ENCODE measurements at regions not wholly inside any gene's neighbourhood (a gene's known extent, or its start where the extent isn't known, plus 50 kb on each side); places are given as distances from the start of the nearest gene placed in this dataset.
"Not testable (repeated sequence)": the region's sequence is repeated elsewhere in the genome, so short reads cannot be mapped to it uniquely, and the experiment has no call there.

DNA sequence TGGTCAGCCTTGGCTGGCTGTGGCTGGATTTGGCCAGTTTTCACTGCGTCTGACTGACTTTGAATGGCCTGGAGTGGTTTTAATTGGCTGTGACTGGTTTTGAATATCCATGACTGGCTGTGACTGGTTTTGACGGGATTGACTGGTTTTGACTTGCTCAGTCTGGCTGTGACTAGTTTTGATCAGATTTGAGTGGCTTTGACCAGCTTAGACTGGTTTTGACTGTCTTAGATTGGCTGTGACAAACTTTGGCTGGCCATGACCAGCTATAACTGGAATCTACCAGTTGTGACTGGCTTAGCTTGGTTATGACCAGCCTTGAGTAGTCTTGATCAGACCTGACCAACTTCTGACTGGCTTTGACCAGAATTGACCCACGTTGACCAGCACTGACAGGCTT, 168.4 kb upstream of the AMOT start:
- no peak for DNase-seq

DNA sequence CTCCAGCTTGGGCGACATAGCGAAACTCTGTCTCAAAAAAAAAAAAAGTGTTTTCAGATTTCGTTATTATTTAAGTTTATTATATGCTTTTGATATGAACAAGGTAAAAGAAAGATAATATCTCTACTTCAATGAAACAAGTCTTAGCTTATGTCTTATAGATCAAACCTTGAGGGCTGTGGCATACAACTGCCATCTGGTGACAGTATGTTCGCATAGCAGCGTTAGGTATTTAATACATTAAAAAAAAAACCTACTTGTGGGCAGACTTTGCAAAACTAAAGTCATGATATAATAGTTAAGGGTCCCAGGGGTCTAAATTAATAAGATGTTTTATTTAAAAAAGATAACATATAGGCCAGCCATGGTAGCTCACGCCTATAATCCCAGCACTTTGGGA, 161.2 kb upstream of the AMOT start:
- DNase-seq: peak; percentile 0

DNA sequence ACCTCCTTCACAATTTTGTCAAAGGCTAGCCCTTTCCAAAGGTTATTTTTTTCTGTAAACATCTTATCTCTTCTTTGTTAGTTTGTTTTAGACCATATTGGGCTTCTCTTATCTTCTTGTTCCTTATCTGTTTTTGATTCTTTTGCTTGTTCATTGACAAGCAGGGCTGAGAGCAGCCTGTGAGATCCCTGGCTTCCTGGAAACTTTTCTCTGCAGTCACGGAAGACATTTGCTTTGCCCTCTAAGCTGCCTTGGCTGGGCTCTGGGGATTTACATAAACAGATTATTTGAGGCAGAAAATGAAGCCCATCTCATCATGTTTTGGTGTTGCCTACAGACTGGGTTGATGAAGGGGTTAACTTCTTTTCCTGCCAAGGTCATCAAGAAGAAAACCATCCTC, 157.4 kb upstream of the AMOT start:
- no peak for DNase-seq

- no peak for DNase-seq
Measured at GRCh38 chrX:112991801-112992200, 151.2 kb upstream of the AMOT start.

DNA sequence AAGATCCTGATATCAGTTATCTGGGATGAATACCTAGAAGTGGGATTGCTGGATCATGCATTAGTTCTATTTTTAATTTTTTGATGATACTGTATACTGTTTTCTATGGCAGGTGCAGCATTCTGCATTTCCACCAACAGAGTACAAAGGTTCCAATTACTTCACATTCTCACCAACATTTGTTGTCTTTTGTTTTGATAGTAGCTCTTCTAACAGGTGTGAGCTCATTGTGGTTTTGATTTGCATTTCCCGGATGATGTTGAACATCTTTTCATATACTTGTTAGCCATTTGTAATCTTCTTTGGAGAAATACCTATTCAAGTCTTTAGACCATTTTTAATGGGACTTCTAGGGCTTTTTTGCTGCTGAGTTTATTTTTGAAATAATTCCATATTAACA, 139.2 kb upstream of the AMOT start:
- DNase-seq: no peak

GRCh38 chrX:112968351-112969133, 127.9 kb upstream of the AMOT start:
- no peak for DNase-seq

DNA sequence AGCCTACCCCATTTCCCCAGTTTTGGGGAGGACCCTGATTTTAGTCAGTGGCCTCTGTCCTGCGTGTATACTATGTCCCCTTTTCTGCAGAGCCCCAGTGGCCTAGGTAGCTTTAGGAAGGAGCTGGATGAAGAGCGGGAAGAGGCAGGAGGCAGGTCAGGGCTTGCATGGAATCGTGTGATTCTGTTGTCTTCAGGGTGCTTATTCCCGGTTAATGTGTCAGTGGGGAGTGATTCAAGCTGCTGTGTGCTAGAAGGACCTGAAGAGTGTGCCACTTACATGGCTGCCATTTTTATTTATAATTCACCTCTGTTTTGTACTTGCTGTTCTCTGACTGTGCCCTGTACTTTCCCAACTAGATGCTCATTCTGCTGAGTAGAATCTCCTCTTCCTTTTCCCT, 127.3 kb upstream of the AMOT start:
- no peak for DNase-seq

DNA sequence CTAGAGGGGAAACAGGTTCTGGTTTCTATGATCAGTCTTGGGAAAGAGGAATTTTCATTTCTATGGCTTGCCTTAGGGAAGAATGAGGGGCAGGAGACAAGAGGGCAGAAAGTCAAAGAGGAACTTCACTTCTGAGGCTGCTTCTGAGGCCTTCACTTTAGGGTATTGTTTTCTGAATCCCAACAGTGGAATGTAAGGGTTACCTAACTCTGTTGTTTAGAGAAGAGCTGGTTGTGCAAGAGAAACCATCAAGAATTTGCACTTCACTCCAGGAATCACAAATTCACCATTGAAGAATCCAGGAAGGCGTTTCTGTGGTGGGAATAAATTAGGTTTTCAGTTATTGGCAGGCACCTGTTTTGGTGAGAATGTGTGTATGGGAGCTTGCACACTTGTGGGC, 126.7 kb upstream of the AMOT start:
- DNase-seq: peak; percentile 28

DNA sequence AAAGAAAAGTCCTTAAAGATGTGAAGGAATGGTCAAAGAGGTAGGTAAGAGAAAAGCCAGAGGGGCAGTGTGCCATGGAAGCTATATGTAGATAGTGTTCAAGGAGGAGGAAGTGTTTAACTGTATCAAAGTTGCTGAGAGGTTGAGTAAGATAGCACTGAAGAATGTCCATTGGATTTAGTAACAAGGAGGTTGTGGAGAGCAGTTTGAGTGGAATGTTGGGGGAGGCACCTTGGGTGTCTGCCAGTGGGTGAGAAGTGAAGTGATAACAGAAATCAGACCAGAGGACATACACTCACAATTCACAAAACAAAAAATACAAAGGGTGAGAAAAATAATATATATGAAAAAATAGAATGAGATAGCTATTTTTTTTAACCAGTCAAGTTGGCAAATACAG, 121.3 kb upstream of the AMOT start:
- DNase-seq: peak; percentile 31

GRCh38 chrX:112947981-112948615, 107.5 kb upstream of the AMOT start:
- DNase-seq: no peak

DNA sequence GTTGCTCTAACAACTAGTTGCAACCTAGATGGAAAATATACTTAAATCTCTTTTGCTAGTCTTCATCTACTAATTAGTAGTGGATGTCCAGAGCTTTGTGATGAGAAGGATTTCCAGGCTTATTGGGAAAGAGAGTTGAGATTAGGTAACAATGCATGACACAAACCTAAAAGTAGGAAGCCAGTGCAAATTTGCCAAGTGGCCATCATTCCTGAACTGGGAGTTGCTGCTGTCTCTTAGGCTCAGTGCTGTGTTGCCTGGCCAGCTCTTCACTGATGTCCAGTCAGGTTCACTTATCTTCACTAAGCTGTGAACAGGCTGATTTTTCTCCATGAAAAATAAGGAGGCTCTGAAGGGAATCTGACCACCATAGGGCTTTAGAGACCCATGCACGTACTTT, 105.6 kb upstream of the AMOT start:
- DNase-seq: no peak

DNA sequence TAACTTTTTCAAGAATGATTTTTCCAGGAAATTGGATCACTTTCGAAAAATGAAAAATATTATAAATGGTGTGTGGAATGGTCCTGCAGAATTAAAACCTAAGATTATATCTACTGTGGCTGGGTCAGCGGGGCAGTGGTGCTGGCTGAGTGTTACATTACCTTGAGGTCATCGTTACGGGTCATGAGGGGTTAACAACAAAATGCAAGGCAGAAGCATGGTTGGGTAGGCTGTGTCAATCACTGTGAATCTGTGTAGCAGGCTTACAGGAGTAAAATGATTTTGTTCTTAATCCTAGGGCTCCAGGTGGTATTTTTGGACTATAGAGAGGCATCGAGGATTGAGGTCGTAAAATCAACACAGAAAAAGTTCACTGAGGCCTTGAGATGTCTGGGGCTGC, 105.2 kb upstream of the AMOT start:
- no peak for DNase-seq

GRCh38 chrX:112941209-112941837, 100.7 kb upstream of the AMOT start:
- peak; percentile 4 for DNase-seq

DNA sequence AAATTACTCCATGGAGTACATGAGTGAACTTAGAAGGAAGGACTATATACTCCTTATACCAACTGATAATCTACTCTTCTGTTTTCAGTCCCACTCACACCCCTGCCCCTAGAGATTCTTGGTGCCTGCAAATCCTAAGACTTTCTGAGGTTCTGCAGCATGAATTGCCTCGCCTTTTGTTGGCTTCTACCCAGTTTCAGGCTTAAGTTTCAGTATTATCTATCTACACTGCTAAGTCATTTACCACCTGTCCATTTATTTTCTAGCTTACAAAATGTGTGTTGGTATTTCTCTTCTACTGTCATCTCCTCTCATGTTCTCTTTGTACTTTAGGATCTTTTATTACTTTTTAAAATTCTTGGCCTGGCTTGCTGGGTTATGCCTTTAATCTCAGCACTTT, 94.4 kb upstream of the AMOT start:
- DNase-seq: no peak

DNA sequence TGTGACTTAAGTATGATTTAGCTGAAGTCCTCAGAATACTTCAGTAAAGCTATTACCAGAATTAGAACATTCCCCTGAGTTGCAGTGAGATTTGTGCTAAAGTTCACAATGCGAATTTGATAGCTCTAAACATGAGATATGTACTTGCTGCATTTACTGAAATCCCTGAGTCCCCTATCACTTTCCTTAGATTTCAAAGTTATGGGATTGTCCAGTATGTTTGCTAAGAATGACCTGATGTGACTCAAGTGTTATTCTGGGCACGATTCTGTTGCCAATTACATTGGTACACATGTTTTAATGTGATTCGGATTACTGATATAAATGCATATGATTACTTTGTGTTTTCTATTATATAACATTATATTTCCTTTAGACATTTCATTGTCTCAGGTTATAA, 91.3 kb upstream of the AMOT start:
- DNase-seq: no peak

DNA sequence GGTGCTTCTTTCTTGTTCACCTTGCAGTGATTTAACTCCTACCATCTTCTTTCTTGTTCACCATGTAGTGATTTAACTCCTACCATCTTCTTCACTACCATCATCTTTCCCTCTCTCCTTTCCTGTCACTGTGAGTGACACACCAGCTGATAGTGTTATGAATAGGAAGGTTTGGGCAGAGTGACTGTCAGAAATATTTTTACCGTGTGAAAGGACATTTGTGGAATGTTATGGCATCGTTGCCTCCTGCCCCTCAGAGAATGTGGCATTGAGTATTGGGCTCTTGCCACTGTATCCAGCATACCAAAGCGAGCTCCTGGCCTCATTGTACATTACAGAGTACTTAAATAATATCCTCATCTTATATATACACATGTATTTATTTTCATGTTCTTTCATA, 90.8 kb upstream of the AMOT start:
- no peak for DNase-seq

- not testable (repeated sequence) for DNase-seq
Measured at GRCh38 chrX:112923381-112923780, 82.8 kb upstream of the AMOT start.

GRCh38 chrX:112913807-112914206, 73.2 kb upstream of the AMOT start:
- no peak for DNase-seq

DNA sequence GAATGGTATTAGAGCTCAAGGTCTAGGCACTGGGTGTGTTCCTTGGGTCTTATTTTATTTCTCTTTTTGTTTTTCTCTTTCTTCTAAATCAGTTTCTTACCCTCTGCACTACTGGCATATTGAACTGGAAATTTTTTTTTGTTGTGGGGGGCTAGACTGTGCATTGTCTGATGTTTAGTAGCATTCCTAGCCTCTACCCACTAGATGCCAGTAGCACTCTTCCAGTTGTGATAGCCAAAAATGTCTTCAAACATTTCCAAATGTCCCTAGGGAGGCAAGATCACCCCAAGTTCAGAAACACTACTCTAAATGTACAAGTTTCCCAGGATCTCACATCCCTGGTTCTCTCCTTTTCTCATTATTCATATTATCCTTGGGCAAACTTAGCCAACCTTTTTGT, 69.8 kb upstream of the AMOT start:
- DNase-seq: no peak

DNA sequence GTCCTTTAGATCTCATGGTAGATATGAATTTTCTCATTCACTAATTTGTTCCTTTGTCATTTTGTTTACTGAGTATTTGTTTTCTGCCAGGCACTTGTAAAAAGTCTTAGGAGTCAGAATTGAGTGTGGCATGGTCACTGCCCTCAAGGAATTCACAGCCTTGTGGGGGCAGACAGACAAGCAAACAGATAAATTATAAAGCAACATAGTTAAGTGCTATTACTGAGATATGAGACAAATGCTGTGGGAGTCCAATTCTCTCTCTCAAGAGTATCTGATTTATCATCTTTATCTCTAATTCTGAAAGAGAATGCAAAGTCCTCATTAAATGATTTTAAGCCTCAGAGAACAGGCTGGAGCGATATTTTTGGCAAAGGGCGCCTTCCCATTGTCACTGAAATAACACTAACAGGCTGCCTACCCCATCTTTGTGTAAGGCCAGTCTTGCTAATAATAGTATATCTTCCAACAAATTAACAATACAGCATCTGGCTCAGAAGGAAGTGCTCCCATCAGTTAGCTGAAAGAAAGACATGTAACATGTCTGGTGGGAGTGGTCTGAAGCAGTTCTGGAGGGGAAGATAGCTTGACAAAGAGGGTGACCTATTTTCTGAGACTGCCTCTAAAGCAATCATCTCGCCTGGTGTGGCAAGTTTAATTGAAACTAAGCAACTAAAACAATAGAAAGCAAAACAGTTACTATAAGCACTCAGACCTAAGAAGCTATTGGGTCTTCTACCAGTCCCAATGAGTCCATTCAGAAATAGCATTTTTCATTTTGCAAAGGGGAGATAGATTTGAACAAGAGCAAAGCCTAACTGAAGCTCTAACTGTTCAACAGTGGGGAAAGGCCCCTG, 61.5 kb upstream of the AMOT start:
- no peak for DNase-seq

GRCh38 chrX:112896051-112896450, 55.4 kb upstream of the AMOT start:
- no peak for DNase-seq
